DMS 273 (cell line): ENCODE measurements at regions not wholly inside any gene's neighbourhood (a gene's known extent, or its start where the extent isn't known, plus 50 kb on each side); places are given as distances from the start of the nearest gene placed in this dataset.
A peak's percentile ranks its signal among the peaks of the same experiment; 100 is the strongest.

ENCODE experiments used
- DNase-seq: peaks from one replicate; lab custom pipeline; 2025; ENCODE audit not compliant: unreplicated experiment; lab: John Stamatoyannopoulos, UW

DNA sequence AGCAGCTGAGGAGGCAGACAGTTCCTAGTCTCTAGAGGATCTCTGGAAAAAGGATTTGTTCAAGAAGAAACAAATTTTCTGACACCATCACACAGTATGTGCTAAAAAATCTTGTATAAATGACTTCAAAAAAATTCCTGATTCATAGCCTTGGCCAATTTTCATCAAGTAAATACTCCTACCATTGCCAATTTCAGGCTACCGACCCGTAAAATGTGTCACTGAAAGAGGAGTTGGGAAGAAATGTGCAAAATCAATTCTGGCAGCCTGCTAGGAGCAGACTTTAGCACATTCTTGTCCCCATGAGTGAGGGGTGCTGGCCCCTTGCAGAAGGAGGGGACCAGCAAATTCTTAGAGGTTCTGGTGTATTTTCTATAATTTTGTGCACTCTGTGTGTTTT, 109.4 kb downstream of the TMEM30B start:
- DNase-seq: no peak

DNA sequence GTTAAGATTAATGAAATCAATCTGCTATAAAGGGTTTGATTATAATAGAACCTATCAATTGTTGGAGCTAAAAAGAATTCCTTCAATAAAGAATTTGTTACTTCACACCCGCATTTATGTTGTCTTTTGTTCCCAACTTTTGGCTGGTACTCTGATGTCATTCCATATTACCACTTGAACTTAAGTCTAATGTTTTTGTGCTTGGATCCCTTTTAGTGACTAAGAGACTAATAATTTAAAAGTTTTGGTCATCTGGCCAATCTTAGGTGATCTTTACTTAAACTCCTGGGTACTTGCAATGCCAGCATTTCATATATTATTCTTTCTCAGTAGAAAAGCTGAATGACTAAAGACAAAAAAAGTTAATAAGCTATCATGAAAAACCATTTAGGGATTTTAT, 113.0 kb downstream of the TMEM30B start:
- no peak for DNase-seq

GRCh38 chr14:61167642-61168041, 113.5 kb downstream of the TMEM30B start:
- DNase-seq: no peak

DNA sequence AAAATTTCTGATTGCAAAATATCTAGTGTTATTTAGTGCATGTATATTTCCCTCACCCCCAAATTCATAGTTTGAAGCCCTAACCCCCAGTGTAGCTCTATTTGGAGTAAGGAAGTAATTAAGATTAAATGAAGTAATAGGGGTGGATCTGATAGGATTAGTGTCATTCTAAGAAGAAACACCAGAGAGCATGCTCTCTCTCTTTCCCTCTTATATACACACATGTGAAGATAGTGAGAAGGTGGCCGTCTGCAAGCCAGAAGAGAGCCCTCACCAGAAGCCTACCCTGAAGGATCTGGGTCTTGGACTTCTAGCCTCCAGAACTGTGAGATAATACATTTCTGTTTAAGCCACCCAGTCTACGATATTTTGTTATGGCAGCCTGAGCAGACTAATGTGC, 120.3 kb downstream of the TMEM30B start:
- no peak for DNase-seq

DNA sequence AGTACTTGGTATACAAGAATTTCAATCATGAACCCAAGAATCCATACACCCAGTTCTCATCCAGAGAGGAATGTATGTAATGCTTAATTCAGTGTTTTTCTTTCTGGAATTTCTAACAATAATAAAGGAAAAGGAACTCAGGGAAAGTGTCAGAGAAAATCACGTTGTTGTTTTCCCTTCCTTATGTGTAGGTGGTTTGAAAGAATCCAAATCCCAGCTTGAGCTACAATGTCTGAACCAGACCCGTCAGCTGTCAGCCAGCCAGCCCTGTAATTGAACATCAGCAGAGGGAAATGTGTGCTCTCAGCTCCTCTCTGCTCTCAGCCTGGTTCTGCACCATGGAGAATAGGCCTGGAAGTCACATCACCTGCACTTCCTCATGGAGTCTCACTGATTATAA, 126.5 kb downstream of the TMEM30B start:
- DNase-seq: no peak

- no peak for DNase-seq
These were observed 127.1 kb downstream of the TMEM30B start for GRCh38 chr14:61153914-61154545.

DNA sequence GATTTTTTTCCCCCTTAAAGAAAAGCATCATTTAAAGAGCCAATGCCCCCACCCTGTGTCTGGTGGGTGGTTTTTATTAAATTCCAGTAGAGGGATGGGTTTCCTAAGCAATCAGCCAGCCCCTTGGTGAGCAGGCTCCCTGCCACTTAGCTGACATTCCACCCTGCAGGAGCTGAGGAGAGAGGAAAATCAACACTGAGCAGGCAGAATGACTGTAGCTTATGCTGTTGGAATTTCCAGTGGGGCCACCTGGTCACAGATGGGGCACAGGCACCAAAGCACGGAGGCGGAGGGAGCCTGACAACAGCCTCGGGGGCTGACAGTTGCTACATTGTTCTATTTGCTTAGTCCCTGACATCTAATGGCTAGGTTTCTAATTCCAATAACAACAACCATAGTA, 127.7 kb downstream of the TMEM30B start:
- DNase-seq: peak; percentile 25

DNA sequence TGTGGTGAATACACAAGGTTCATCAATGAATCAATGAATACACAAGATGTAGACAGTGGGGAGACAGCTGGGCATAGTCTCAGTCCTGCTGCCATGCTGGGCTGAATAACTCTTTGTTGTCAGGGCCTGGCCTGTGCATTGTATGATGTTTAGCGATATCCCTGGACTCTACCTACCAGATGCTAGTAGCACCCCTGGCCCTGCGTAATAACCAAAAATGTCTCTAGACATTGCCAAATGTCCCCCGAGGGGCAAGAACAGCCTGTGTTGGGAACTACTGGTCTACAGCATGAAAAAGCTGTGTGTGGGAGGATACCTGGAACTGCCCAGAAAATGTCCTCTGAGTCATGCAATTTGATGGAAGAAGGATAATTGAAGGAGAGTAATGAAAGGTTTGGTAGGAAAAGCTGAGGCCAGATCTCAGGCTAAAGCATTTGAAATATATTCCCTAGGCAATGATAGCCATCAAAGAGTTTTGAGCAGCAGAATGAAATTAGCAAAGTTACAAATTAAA, 128.2 kb downstream of the TMEM30B start:
- DNase-seq: no peak

- DNase-seq: no peak
These were observed 129.9 kb downstream of the TMEM30B start for GRCh38 chr14:61151251-61151650.

- DNase-seq: no peak
These were observed 130.3 kb downstream of the TMEM30B start for GRCh38 chr14:61150851-61151250.

DNA sequence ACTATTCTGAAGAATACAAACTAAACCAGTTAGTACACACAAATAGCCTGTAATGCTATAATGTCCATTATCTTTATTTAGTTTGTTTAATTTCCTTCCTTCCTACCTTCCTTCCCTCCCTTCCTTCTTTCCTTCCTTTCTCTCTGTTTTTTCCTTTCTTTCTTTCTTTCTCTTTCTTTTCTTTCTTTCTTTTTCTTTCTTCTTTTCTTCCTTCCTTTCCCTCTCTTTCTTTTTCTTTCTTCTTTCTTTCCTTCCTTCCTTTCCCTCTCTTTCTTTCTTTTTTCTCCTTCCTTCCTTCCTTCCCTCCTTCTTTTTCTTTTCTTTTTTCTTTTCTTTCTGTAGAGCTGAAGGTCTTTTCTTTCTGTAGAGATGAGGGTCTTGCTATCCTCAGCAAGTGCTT, 131.2 kb downstream of the TMEM30B start:
- DNase-seq: no peak

DNA sequence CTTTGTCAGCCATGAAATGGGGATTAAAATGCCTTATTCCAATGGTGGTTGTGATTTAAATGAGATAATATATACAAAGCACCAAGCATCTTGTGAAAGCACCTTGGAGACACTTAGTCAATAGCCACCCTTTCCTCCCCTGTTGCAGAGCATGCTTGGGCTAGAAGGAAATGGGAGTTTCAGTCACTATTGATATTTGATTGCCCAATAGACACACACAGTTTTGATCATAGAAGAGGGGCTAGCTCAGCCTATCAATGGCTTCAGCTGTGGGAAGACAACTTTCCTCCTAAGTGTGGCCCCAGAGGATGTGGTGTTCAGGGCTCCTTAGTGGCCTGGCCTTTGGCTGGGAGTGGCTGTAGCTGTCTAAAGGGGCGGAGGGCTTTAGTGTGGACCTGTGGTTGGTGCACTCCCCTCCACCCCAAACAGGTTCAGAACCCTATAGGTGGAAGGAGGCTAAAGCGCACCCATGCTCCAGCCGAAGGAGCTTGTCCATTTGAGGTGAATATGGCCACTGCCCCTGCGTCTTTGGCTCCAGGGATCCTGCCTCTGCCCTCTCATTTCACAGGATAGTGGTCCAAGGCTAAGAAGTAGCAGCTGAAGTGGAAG, 132.3 kb downstream of the TMEM30B start:
- DNase-seq: no peak

DNA sequence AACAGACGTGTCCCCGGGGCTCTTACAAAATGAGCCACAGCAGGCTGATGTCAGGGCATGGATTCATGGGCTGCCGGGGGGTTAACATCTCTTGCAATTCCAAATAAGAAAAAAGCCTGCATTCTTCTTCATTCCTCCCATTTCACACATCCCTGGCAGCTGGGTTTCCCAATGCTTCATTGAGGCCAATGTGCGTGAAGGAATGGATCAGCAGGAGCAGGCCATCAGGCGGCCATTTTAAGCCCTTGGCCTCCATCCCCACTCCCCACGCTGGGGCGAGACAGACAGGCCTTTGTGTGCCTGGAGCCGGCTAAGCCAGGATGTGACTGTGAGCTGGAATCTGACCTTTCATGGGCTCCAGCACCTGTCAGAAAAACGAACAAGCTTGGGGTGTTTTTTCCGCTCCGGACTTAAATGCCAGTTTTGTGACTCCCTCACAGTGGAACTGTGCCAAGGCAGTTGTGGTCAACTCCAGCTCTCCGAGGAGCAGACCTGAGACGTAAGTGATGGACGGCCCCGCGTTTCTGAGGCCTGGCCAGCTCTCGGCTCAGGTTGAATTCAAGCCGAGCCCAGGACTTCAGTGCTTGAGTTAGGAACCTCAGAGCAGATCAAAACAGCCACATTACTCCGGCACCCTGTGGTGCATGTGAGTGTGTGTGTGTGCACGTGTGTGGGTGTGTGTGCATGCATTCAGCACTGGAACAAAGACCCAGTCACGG, 133.1 kb downstream of the TMEM30B start:
- no peak for DNase-seq

- peak; percentile 16 for DNase-seq
These were observed 133.7 kb downstream of the TMEM30B start for GRCh38 chr14:61147381-61147821.

DNA sequence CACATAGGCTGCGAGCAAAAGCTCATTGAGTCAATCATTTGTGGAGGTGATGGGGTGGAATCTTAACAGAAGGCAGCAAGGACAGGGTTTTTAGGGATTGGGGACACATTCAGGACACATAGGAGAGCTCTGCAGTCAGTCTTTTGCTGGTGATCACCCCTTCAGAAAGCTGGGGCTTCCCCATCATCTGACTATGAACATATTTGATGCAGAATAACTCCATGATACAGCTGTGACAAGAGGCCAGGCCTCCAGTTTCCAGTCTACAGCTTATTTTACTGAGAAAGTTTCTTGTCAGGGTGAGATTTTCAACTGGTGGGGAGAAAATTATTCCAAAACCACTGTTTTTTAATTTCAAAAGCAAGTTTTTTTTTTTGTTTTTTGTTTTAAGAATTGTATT, 134.2 kb downstream of the TMEM30B start:
- no peak for DNase-seq

GRCh38 chr14:61145903-61146481, 135.1 kb downstream of the TMEM30B start:
- DNase-seq: peak; percentile 65

DNA sequence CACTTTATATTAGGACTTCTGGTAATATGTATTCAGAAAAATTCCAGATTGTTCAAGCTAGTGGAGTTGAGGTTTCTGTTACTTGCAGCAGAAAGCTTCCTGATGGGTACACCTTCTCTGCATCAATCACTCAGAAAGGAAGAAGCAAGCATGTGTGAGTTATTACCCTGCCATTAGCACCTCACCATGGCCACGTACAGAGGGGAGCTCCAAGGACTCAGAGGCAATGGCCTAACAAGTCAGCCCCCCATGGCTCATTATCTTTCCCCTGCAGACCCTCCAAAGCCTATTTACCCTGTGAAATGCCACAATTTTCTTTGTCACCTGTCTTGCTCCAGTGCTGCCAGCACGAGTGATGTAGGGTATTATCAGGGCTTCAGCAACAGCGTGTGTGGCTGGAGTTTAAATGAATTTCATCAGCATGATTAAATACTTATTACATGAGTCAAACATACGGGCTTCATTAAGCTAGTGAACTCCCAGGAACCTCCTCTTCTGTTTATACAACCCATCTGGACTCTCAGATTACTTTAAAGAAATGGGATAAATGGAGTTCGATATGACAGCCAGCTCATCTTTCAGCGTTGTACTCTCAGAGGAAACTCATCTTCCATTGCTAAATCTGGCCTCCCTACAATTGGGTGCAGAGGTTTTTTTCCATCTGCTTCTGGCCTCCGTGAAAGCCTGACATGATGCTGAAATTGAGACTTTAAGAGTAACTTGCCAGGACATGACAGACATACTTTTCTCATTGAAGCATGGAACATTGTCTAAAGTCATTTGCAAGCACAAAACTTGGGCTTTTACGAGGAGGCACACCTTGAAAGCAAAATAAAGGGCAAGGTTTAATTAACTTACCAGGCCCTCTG, 135.9 kb downstream of the TMEM30B start:
- peak; percentile 72 for DNase-seq

DNA sequence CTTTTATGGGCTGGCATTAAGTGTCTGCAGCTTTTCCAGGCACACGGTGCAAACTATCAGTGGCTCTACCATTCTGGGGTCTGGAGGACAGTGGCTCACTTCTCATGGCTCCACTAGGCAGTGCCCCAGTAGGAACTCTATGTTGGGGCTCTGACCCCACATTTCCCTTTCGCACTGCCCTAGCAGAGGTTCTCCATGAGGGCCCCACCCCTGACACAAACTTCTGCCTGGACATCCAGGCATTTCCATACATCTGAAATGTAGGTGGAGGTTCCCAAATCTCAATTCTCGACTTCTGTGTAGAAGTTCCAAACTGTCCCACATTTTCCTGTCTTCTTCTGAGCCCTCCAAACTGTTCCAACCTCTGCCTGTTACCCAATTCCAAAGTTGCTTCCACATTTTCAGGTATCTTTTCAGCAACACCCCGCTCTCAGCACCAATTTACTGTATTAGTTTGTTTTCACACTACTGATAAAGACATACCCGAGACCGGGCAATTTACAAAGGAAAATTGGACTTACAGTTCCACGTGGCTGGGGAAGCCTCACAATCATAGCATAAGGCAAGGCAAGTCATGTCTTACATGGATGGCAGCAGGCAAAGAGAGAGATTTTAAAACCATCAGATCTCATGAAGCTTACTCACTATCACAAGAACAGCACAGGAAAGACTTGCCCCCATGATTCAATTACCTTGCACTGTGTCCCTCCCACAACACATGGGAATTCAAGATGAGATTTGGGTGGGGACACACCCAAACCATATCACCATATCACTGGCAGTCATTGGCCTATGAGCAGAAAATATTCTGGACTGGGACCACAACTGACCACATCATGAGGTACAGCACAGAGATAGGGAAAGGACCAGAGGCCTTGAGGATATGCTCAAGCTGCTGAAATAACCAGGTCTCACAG, 136.8 kb downstream of the TMEM30B start:
- peak; percentile 8 for DNase-seq

GRCh38 chr14:61140872-61141271, 140.3 kb downstream of the TMEM30B start:
- DNase-seq: no peak

DNA sequence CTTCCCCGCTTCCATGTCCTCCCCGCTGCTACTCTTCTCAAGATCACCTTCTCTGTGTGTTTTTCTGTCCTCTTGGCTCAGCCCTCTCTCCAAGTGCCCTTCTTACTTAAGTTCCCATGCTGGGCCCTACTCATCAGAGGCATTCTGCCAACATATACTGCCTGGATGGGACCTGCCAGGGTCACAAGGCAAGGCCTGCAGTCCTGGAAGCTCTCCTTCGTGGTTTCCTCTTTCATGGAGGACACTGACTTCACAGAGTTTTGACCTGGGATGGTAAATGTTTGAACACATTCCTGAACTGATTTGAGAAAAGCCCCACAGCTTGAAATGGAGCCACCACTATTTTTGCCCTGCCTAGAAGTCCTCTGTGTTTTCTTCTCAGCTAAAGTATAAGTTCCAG, 140.9 kb downstream of the TMEM30B start:
- DNase-seq: no peak
